8988T (cell line): ENCODE measurements at regions not wholly inside any gene's neighbourhood (a gene's known extent, or its start where the extent isn't known, plus 50 kb on each side); places are given as distances from the start of the nearest gene placed in this dataset.
"Not testable (repeated sequence)": the region's sequence is repeated elsewhere in the genome, so short reads cannot be mapped to it uniquely, and the experiment has no call there.

Experiments used
- DNase-seq: peaks from one replicate; pipeline ENCODE4 v3.0.0; 2011

DNA sequence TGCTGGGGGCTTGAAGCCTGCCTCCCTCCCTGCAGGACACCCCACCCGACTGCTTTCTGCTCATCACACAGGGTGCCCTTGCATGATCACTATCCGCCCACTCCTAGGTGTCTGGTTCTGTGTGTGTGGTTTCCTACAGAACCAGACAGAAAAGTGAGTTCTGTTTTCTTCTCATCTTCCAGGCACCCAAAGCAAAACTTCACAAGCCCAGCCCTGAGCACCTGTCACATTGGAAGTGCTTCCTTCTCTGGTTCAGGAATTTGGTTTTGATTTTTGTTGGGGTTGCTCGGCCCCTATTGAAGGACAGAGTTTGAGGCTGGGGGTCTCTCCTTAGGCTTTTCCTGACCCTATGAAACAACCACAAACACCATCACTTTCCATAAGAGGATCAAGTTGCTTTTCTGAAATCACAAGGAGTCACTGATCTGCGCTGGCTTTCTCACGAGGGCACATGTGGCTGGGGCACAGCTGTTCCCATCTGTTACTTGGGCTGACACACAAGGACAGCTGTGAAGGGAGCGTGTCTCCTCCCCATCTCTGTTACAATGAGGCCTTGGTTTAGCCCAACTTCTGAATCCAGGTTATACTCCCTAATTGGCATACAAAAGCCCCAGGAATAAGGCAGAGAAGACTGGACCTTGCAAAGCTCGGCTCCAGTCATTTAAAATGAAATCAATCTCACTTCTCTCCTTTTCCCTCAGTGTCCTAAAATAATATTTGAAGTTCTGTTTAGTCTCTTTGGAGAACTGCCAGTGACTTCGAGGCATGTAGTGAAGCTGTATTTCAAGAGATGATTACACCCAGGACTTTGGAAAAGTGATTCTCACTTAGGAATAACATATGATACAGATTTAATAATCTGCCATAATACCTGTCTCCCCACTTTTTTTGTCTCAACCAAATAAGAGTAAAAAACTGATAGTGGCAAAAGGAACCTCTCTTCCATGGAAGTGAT is 213.1 kb upstream of the GAS1 start:
- DNase-seq = no peak

DNA sequence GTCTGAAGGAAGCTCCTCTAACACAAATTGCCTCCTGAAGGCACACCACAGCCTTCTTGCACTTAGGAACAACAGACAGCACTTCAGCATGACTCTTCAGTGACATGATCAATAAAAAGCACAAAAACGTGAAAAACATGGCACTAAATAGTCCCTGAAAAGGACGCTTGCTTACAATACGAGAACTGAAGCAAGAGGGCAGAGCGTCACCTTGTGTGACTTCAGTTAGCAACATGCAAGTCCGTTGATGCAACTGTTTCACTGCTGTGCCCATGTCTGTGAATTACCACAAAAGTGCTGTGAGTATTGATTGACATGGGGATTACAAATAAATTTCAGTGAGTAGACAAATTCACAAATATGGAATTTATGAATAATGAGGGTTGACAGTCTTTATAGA is 219.9 kb upstream of the GAS1 start:
- no peak for DNase-seq

DNA sequence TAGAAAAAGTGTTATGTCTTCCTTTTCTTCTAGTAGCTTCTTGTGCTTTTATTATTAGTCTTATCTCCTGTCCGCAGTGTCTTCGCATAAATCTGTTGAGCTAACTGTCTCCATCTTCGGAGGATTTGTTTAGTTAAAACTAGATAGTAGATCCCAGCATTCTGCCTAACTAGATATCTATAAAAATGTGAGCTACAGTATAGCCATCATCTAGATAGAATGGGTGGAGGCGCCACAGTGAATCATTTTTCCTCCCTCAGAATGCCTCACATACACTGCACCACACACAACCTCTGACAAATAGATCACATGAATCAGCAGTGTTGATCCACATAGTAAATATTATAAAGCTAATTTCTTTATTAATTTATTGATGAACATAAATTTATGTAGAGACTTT is 220.3 kb upstream of the GAS1 start:
- DNase-seq = no peak

DNA sequence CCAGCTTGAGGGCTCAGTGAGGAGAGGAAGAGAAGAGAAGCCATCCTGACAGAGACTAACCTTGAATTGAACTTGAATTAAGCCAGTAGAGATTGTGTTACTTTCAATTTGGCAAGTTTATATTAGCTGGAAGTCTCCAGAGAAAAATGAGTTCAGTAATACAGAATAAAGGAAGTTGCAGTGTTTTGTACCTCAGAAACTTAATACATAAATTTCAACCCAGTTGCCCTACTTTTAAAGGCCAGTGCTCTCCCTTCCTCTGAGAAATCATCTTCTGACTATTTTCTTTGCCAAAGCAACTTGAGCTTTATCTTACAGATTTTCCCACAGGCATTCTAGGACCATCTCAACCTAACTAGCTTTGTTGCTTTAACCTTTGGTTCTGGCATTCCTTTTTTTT is 231.0 kb upstream of the GAS1 start:
- no peak for DNase-seq

DNA sequence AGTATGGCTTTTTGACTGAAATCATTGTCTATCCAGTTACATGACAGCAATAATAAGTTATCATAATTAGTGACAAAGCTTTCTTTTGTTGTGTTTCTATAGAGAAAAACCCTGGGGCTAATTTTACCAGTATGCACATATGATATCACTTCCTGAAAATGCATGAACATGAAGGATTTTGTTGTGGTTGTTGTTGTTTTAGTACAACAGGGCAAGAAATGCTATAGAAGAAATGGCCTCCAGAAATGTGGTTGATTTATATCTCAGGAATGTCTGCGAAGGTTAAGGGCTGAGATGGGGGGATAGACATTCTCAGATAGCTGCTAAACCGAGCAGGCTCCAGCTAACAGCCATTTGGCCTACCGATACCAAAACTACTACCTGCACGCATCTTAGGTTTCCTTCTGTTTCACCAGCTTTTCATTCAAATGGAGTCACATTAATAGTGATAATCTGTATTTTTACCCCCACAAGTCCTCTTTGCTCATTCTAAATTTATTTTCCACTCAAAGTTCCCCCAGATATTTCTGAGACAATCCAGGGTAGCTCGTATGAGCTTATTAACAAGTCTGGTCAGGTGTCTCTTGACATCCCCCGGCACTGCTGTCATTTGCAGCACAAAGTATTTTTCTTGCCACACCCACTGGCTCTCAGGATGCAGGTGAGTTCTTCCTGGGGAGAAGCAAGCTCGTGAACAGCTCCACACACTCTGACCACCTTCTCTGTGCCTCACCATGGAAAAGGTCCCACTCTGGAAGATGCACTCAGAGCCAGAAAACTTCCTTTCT is 232.4 kb upstream of the GAS1 start:
- no peak for DNase-seq

DNA sequence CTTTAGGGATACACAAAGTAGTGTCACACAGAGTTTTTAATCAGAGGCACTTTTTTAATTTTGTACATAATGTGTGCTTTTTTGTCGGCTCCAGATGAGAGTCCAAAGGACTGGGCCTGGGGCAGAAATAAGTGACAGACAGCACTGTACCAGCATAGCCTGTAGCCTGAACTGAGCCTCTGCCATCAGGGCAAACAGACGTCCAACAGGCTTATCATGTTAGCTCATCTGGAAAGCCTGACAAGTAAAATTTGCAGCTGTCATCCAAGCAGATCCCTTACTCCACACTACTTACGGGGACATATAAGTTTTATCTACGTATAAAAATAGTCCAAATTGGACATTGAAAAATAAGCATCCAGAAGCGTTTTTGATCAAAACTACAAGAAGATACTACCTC is 233.1 kb upstream of the GAS1 start:
- no peak for DNase-seq

DNA sequence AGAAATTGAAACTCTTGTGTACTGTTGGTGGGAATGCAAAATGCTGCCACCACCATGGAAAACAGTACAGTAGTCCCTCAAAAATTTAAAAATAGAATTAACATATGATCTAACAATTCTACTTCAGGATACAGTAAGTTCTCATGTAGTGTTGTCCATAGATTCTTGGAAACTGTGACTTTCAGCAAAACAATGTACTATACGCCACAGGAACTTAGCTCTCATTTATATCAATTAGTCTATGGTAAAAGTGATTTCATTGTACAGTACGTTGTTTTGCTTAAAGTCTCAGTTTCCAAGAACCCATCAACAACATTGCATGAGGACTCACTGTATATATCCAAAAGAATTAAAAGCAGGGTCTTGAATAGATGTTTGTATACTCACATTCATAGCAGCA is 233.5 kb upstream of the GAS1 start:
- no peak for DNase-seq

DNA sequence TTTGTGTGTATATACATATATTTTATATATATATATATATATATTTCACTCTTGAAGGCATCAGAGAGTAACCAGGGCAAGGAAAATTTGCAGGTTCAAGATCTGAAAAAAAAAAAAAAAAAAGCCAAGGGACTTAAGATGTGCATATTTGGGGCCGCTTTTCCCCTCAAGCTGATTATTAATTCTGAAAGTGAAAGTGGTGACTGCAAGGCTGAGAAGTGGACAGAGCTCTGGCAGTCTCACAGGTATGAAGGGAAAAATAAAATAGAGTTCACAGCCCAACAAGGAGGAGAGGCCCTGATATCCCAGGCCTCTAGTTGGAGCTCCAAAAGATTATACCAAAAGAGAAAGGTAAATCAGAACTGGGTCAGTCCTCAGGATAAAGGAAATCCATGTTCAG is 234.4 kb upstream of the GAS1 start:
- DNase-seq = no peak

DNA sequence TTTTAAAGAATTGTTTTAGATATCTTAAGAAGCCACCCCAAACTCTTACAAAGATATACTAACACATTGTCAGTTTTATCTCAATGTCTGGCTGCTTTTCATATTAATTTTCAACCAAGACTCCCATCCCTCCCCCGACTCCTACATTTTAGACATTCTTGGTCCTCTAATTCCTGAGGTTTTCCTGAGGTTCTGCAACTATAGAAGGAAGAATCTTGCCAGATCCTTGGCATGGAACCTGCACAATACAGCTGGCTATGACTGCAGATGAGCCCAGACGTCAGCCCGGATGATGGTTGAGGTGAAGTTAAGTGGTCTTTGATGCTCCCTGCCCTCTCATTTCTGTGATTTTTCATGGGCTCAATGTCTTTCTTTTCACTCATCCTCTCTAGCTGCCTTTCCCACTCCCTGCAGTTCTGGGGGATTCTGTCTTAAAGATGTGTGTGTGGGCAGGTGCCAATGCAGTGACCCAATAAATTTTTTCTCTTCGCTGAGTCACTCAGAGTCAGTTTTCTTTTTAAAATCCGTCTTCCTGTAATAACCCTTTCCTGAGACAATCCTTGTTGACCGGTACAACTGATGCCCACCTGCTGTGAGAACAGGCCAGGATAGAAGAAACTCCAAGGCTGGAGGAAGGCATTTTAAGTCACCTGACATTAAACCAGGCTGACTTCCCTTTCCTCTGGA is 237.8 kb upstream of the GAS1 start:
- no peak for DNase-seq

DNA sequence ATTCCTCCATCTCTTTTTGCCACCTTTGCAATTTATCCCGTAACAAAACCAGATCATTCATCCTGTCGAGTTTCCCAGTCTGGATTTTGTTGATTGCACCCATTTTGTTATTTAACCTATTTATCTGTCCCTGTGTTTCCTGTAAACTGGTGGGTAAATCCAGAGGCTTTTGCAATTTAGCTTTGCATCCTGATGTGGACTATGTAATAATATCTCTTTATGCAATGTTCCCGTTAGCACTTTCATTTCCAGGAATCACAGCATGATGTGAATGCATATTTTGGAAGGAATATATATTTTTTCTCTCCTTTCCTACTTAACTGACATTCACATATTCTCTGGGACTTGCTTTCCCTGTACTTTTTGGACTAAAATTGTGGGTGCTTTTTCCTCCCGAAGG is 240.3 kb upstream of the GAS1 start:
- DNase-seq = no peak

DNA sequence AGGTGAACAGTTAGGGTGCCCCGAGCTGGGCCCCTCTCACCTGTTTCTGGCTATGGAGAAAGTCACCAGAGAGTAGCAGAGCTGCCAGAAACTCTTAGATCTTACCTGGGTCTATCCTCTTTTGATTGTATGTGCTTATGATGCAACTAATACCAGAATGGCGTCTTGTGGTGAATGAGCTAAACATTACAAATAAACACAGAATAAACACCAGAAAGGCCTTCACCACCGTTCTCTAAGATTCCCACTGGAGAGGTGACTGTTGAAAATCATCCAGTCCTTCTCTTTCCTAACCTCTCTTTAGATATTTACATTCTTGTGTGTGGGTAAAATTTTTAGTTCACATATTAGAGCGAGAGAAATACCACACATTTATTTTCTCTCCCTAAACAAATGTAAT is 241.7 kb upstream of the GAS1 start:
- no peak for DNase-seq

DNA sequence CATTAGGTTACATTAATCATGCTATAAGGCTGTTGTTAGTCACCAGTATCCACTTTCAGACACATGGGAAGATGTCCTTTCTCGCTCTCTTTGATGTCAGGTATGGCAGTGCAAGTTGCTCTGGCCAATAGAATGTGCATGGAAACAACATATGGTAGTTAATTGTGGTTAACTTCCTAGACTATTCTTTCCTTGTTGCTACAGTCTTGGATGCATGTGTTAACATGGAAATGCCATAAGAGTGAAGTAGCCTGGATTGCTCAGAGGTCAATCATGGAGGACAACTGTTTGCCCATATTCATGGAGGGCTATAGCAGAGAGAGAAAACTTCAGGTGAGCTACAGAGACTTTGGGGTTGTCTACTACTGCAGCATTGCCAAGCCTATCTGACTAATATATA is 245.8 kb upstream of the GAS1 start:
- DNase-seq = no peak

DNA sequence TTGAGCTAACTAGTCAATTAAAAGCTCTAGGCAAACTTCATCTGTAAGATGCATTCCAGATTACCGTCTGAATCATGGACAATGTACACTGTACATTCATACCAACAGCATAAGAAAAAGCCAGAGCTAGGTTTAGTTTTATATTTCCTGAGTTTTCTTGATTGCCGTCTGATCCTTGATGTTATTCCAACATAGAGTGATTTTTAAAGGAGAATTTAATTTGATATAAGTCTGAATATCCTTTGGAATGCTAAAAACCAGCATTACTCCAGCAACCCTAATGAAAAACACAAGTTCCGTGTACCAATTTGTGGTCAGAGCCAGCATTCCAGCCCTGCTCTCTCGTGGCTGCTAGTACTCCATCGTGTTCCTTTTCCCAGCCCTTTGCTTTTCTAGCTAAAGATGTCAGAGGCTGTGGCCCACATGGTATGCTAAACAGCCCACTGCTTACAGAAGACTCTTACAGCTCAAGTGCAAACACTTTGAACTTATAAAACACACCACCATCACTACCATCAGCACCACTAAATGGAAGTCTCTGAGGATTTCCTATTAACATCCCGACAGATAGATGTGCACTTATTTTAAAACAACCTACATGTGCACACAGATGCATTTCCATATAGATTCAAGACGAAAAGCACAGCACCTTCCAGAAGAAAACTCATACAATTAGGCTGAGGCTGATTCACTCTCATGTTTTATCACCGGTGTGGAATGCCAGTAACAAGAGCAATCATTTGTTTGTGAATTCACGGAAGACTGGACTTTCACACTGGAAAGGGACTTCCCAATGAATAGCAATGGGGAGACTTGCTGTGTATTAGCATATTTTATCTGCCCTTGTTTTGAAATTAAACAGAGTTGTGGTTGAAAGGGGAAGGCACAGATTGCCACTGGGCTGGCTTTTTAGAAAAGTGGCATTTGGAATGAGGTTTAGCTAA is 246.9 kb upstream of the GAS1 start:
- no peak for DNase-seq

DNA sequence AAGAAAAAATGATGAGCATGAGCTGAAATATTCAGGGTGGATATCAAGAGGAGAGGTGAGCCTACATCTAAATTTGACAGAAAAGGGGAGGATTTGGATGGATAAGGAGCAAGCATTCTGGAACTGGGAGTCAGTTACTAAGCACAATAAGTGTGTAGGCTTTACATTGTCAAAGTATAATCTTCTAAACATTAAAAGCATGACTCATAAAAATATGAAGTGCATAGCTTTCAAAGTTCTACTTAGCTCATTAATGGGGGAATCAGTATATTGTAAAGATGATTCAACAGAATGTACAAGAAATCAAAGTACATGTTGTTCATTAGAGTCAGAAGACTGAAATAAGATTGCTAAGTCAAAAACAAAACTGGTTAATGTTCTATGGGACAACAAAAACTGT is 248.0 kb upstream of the GAS1 start:
- no peak for DNase-seq

DNA sequence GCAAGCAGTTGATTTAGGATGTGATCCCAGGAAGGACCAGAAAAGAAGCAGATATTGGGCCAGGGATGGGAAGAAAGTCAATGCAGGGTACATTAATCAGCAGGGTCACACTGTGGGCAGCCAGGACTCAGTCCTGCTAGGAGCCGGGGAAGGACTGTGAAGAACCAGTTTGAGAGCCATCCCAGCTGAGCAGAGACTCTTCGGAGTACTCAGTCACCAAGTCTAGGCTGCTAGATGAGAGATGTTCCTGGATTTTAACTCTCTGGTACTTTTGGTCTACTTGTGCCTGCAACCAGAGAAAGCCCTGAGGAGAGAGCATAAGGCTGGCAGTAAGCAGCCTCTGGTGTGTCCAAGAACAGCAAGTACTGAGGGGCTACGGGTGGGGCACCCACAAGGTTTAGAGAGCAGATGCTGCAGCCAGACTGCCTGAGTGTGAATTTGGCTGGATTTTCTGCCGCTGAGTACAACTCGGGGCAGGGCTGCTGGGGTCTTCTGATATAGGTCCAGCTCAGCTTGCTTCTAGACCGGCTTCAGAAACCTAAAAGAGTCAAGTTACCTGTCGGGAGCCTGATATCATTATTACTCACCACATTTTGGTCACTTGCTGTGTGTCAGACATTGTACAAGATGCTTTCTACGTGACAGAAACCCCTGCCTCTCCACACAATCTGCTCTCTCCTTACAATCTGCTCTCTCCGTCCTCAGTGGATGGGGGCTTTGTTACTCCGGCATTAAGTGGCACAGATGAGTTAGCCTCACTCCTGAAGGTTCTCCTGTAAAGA is 250.2 kb upstream of the GAS1 start:
- no peak for DNase-seq

DNA sequence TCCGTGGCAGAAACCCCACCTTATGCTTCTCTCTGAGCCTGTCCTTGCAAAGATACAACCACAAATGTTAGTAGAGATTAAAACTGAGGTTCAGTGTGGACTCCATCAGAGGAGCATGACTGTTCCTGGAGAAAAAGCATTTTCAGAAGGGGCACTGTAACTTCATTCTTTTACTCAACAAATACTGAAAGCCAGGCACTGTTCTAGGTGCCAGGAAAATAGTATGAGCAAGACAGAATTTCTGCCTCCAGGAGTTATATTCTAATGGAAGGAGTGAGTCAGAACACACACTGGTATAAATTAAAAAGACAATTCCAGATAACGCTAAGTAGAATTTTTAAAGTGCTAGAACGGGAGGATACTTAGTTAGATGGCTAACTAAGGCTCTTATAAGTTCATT is 251.4 kb upstream of the GAS1 start:
- DNase-seq = no peak

DNA sequence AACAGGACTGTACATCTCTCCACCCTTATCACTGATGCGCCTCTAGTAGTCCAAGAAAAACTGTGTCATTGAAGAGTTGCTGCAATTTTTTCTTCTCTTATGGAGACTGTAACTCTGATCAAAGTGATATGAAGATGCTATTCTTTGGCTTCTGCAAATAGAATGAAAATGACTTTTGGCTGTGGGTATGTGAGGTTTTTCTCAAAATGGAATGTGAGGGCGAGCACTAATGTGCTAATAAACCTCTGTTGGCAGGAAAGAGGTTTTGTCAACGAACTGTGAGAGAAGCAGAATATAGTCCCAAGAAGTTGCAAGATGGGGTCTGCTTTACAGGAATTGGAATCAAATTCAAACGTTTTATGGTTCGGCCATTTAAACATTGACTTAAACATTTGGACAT is 252.0 kb upstream of the GAS1 start:
- no peak for DNase-seq

DNA sequence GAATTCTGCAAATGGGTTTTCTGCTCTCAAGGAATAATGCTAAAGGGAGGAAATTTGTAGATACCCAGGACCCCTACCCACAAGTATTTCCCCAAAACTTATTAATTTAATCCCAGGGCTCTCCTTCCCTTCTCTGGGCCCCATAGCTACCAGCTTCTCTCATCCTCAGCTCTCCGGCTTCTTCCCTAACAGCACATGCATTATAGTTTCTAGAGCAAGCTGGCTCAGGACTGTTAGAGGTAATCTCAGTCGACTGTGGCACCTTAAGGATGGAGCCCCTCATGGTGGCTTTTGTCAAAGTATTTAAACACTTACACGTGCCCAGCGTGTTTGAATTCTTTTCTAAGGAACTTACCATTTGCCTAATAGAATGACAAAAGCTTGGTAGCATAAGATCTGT is 252.5 kb upstream of the GAS1 start:
- DNase-seq = no peak

DNA sequence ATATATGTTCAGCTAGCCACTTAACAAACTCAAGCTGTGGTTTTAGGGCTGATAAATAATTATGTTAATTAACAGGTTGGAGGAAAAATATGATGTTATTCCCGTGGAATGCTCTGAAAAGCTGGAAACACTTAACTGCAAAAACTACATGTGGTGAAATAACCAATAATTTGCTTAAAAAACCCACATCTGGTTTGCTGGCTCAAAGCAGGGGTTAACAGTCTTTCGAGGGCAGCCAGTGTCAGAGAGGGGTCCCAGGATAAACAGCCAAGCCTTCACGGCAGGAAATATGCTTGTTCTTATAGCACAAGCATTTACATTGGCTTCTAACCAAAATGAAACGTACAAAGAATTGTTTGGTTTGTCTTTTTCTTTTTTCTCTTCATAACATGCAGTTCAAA is 254.0 kb upstream of the GAS1 start:
- no peak for DNase-seq

DNA sequence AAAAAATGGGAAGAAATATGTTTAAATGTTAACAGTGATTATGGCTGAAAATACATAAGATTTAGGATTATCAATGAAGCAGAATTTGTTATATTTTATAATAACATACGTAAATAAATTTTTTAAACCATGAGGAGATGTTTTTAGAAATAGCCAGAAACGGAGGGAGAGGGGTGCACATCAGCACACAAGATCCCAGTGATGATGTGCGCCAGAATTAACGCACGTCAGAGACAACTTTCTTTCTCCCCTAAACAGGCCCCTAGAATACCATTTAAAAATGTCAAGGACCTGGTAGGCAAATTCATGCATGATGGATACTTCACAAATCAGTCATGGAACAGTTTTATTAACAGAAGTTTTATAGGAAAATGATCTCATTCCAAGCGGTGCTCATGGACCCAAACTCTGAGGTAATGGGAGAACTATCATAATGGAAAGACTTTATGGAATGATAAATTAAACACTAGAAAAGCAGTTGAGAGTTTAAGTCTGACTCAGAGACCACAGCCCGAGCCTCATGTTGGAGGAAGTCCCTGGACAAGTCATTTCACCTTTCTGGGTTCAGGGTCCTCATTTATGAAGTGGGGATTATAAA is 258.9 kb upstream of the GAS1 start:
- no peak for DNase-seq

DNA sequence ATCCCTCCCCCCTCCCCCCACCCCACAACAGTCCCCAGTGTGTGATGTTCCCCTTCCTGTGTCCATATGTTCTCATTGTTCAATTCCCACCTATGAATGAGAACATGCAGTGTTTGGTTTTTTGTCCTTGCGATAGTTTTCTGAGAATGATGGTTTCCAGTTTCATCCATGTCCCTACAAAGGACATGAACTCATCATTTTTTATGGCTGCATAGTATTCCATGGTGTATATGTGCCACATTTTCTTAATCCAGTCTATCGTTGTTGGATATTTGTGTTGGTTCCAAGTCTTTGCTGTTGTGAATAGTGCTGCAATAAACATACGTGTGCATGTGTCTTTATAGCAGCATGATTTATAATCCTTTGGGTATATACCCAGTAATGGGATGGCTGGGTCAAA is 263.4 kb upstream of the GAS1 start:
- not testable (repeated sequence) for DNase-seq
